CD4-positive, alpha-beta memory T cell (primary cell): ENCODE measurements at regions not wholly inside any gene's neighbourhood (a gene's known extent, or its start where the extent isn't known, plus 50 kb on each side); places are given as distances from the start of the nearest gene placed in this dataset.

Source experiments
- CTCF ChIA-PET: fragments of 350-600 bp; sonication (Branson Sonifier 250); formaldehyde crosslinking; loops from one replicate; lab custom pipeline; 2021; ENCODE audit warnings: inconsistent platforms; ENCODE audit not compliant: partially characterized antibody; lab: Charles Lee
- POLR2A ChIA-PET: fragments of 350-600 bp; sonication (Branson Sonifier 250); formaldehyde crosslinking; loops from one replicate; lab custom pipeline; 2021; ENCODE audit not compliant: partially characterized antibody; lab: Charles Lee
- DNase-seq, 5 donors: peaks; one replicate each; pipeline versions ENCODE4 v3.0.0 to v3.0.0-alpha.2; 2020 to 2022; ENCODE audit warnings: mixed read lengths in 1 of 5
- H3K27ac ChIP-seq: one replicate; pipeline ENCODE4 v1.7.0; 2013; ENCODE audit warnings: low read depth, low read length
- H3K27me3 ChIP-seq: 2 replicates; pipeline ENCODE4 v1.7.0; 2013; ENCODE audit warnings: mild to moderate bottlenecking, low read length, moderate library complexity; ENCODE audit not compliant: insufficient read depth
- H3K36me3 ChIP-seq: 2 replicates; pipeline ENCODE4 v1.7.0; 2013; ENCODE audit warnings: mild to moderate bottlenecking, low read length, moderate library complexity; ENCODE audit not compliant: insufficient read depth
- H3K4me1 ChIP-seq: 2 replicates; pipeline ENCODE4 v1.7.0; 2013; ENCODE audit warnings: mild to moderate bottlenecking, low read length, moderate library complexity; ENCODE audit not compliant: insufficient read depth
- H3K4me3 ChIP-seq, 2 donors: one replicate each; pipeline ENCODE4 v1.7.0; 2013; ENCODE audit warnings: low read length in 2 of 2, mild to moderate bottlenecking in 1 of 2
- H3K9me3 ChIP-seq, 2 donors: one replicate each; pipeline ENCODE4 v1.7.0; 2013; ENCODE audit warnings: low read length in 2 of 2, control low read depth in 1 of 2; ENCODE audit not compliant: control insufficient read depth in 1 of 2
- H3K27ac Mint-ChIP-seq, 7 donors: one replicate each; pipeline ENCODE4 v1.8.0; 2020 to 2021; ENCODE audit warnings: mixed read lengths in 7 of 7, mild to moderate bottlenecking in 6 of 7, inconsistent platforms in 3 of 7, moderate library complexity in 3 of 7
- H3K27me3 Mint-ChIP-seq, 2 donors: one replicate each; pipeline ENCODE4 v1.8.0; 2020 to 2021; ENCODE audit warnings: mixed read lengths in 2 of 2
- H3K36me3 Mint-ChIP-seq, 2 donors: one replicate each; pipeline ENCODE4 v1.8.0; 2020 to 2021; ENCODE audit warnings: mixed read lengths in 2 of 2, inconsistent platforms in 1 of 2, mild to moderate bottlenecking in 1 of 2
- H3K4me1 Mint-ChIP-seq, 4 donors: one replicate each; pipeline ENCODE4 v1.8.0; 2020 to 2021; ENCODE audit warnings: mixed read lengths in 4 of 4, mild to moderate bottlenecking in 1 of 4
- H3K4me3 Mint-ChIP-seq, 8 donors: one replicate each; pipeline ENCODE4 v1.8.0; 2020 to 2021; ENCODE audit warnings: mixed read lengths in 8 of 8, mild to moderate bottlenecking in 7 of 8, moderate library complexity in 6 of 8, inconsistent platforms in 3 of 8
- H3K9me3 Mint-ChIP-seq, 8 donors: one replicate each; pipeline ENCODE4 v1.8.0; 2020 to 2021; ENCODE audit warnings: mixed read lengths in 8 of 8, mild to moderate bottlenecking in 5 of 8, inconsistent platforms in 3 of 8, moderate library complexity in 1 of 8
- intact Hi-C: fragments of 100-400 bp; cut with micrococcal nuclease; formaldehyde crosslinking; loops from one replicate; pipeline ENCODE4 v1.15.1; 2023

- Mint-ChIP-seq H3K4me3 (no peak overlapping the region), H3K36me3 (no peaks in the 10 kb centered on the region), H3K27ac (no peak overlapping the region), H3K27me3 (no peaks in the 10 kb centered on the region), H3K4me1 (no peaks in the 10 kb centered on the region), H3K9me3 (peaks cover 0 to 5% (median 0%) of the 10 kb centered on the region in 8 donors)
- intact Hi-C loops, result no loop called here
- Histone ChIP-seq H3K36me3 (no peaks in the 10 kb centered on the region), H3K4me1 (no peaks in the 10 kb centered on the region), H3K4me3 (no peak overlapping the region), H3K27me3 (no peaks in the 10 kb centered on the region), H3K27ac (no peak overlapping the region), H3K9me3 (no peaks in the 10 kb centered on the region)
- DNase-seq, result no peak
- ChIA-PET POLR2A (no interaction called here), CTCF (no interaction called here)
These were observed 533.3 kb downstream of the SOX2 start for GRCh38 chr3:182245059-182245458.

GRCh38 chr3:182246870-182247269, 535.1 kb downstream of the SOX2 start:
- Histone ChIP-seq H3K4me1 (no peaks in the 10 kb centered on the region), H3K27me3 (no peaks in the 10 kb centered on the region), H3K36me3 (no peaks in the 10 kb centered on the region), H3K27ac (no peak overlapping the region), H3K9me3 (no peaks in the 10 kb centered on the region), H3K4me3 (no peak overlapping the region)
- Mint-ChIP-seq H3K36me3 (no peaks in the 10 kb centered on the region), H3K4me1 (no peaks in the 10 kb centered on the region), H3K9me3 (peaks cover 0 to 5% (median 0%) of the 10 kb centered on the region in 8 donors), H3K27ac (no peak overlapping the region), H3K4me3 (no peak overlapping the region), H3K27me3 (no peaks in the 10 kb centered on the region)
- ChIA-PET POLR2A (no interaction called here), CTCF (no interaction called here)
- DNase-seq, result no peak
- intact Hi-C loops, result no loop called here

- Mint-ChIP-seq H3K36me3 (no peaks in the 10 kb centered on the region), H3K9me3 (peaks cover 0 to 5% (median 0%) of the 10 kb centered on the region in 8 donors), H3K27ac (no peak overlapping the region), H3K4me1 (no peaks in the 10 kb centered on the region), H3K27me3 (no peaks in the 10 kb centered on the region), H3K4me3 (no peak overlapping the region)
- H3K36me3 ChIP-seq, result no peaks in the 10 kb centered on the region
- H3K4me3 ChIP-seq, result no peak overlapping the region
- ChIA-PET POLR2A (no interaction called here), CTCF (no interaction called here)
- no peaks in the 10 kb centered on the region for H3K27me3 ChIP-seq
- no peaks in the 10 kb centered on the region for H3K4me1 ChIP-seq
- intact Hi-C loops, result no loop called here
- H3K27ac ChIP-seq, result no peak overlapping the region
- DNase-seq, result no peak
- no peaks in the 10 kb centered on the region for H3K9me3 ChIP-seq
These were observed 536.7 kb downstream of the SOX2 start for GRCh38 chr3:182248349-182248880.

GRCh38 chr3:182252802-182253201, 540.5 kb upstream of the ATP11B start:
- H3K9me3 ChIP-seq, result no peaks in the 10 kb centered on the region
- no peak overlapping the region for H3K27ac Mint-ChIP-seq

GRCh38 chr3:182255158-182255557, 538.1 kb upstream of the ATP11B start:
- Histone ChIP-seq H3K4me1 (no peaks in the 10 kb centered on the region), H3K9me3 (no peaks in the 10 kb centered on the region), H3K27me3 (no peaks in the 10 kb centered on the region), H3K4me3 (no peak overlapping the region), H3K27ac (no peak overlapping the region), H3K36me3 (no peaks in the 10 kb centered on the region)
- no peak for DNase-seq
- no peak overlapping the region for H3K27ac Mint-ChIP-seq
- H3K27me3 Mint-ChIP-seq, result peaks cover 0 to 2% of the 10 kb centered on the region in 2 donors
- ChIA-PET CTCF (no interaction called here), POLR2A (no interaction called here)
- no peaks in the 10 kb centered on the region for H3K9me3 Mint-ChIP-seq
- no peaks in the 10 kb centered on the region for H3K4me1 Mint-ChIP-seq
- intact Hi-C loops, result no loop called here
- H3K4me3 Mint-ChIP-seq, result no peak overlapping the region
- no peaks in the 10 kb centered on the region for H3K36me3 Mint-ChIP-seq

More at GRCh38 chr3:182252802-182253201, 540.5 kb upstream of the ATP11B start:
- Mint-ChIP-seq H3K4me3 (no peak overlapping the region), H3K27me3 (peaks cover 0 to 2% of the 10 kb centered on the region in 2 donors), H3K9me3 (no peaks in the 10 kb centered on the region), H3K36me3 (no peaks in the 10 kb centered on the region), H3K4me1 (no peaks in the 10 kb centered on the region)
- H3K4me3 ChIP-seq, result no peak overlapping the region
- POLR2A ChIA-PET, result no interaction called here
- intact Hi-C loops, result no loop called here
- CTCF ChIA-PET, result no interaction called here
- no peak overlapping the region for H3K27ac ChIP-seq
- no peak for DNase-seq
- H3K36me3 ChIP-seq, result no peaks in the 10 kb centered on the region
- no peaks in the 10 kb centered on the region for H3K4me1 ChIP-seq
- no peaks in the 10 kb centered on the region for H3K27me3 ChIP-seq

GRCh38 chr3:182257361-182257760, 535.9 kb upstream of the ATP11B start:
- no peaks in the 10 kb centered on the region for H3K4me1 Mint-ChIP-seq
- POLR2A ChIA-PET, result no interaction called here
- no peak overlapping the region for H3K4me3 Mint-ChIP-seq
- no peaks in the 10 kb centered on the region for H3K4me1 ChIP-seq
- peaks cover 1 to 4% of the 10 kb centered on the region in 2 donors for H3K27me3 Mint-ChIP-seq
- DNase-seq, result no peak
- no peaks in the 10 kb centered on the region for H3K36me3 ChIP-seq
- CTCF ChIA-PET, result no interaction called here
- H3K27ac ChIP-seq, result no peak overlapping the region
- intact Hi-C loops, result no loop called here
- H3K9me3 ChIP-seq, result no peaks in the 10 kb centered on the region
- H3K36me3 Mint-ChIP-seq, result no peaks in the 10 kb centered on the region
- H3K4me3 ChIP-seq, result no peak overlapping the region
- no peak overlapping the region for H3K27ac Mint-ChIP-seq
- no peaks in the 10 kb centered on the region for H3K27me3 ChIP-seq
- H3K9me3 Mint-ChIP-seq, result peaks cover 0 to 3% (median 0%) of the 10 kb centered on the region in 8 donors

- intact Hi-C loops, result no loop called here
- POLR2A ChIA-PET, result no interaction called here
- H3K4me3 Mint-ChIP-seq, result no peak overlapping the region
These were observed 534.6 kb upstream of the ATP11B start for GRCh38 chr3:182258538-182259177.

More at GRCh38 chr3:182258538-182259177, 534.6 kb upstream of the ATP11B start:
- no peak for DNase-seq
- Histone ChIP-seq H3K27me3 (no peaks in the 10 kb centered on the region), H3K4me1 (no peaks in the 10 kb centered on the region), H3K36me3 (no peaks in the 10 kb centered on the region), H3K27ac (no peak overlapping the region), H3K4me3 (no peak overlapping the region), H3K9me3 (no peaks in the 10 kb centered on the region)
- no peaks in the 10 kb centered on the region for H3K4me1 Mint-ChIP-seq
- no peaks in the 10 kb centered on the region for H3K36me3 Mint-ChIP-seq
- no peak overlapping the region for H3K27ac Mint-ChIP-seq
- CTCF ChIA-PET, result no interaction called here
- peaks cover 1 to 4% of the 10 kb centered on the region in 2 donors for H3K27me3 Mint-ChIP-seq
- H3K9me3 Mint-ChIP-seq, result peaks cover 0 to 5% (median 0%) of the 10 kb centered on the region in 8 donors
